Ishikawa (cell line): ENCODE measurements at regions not wholly inside any gene's neighbourhood (a gene's known extent, or its start where the extent isn't known, plus 50 kb on each side); places are given as distances from the start of the nearest gene placed in this dataset.

Experiments
- CEBPB ChIP-seq: IDR thresholded peaks from 2 replicates; pipeline ENCODE4 v1.6.1; 2012
- CREB1 ChIP-seq: IDR thresholded peaks from 2 replicates; pipeline ENCODE4 v1.6.1; 2012; ENCODE audit warnings: low read depth
- EGR1 ChIP-seq: IDR thresholded peaks from 2 replicates; pipeline ENCODE4 v1.6.1; 2012
- EP300 ChIP-seq: IDR thresholded peaks from 2 replicates; pipeline ENCODE4 v1.6.1; 2012; ENCODE audit warnings: borderline replicate concordance
- FOXM1 ChIP-seq: IDR thresholded peaks from 2 replicates; pipeline ENCODE4 v1.6.1; 2012; ENCODE audit warnings: low read depth, borderline replicate concordance
- NFIC ChIP-seq: IDR thresholded peaks from 2 replicates; pipeline ENCODE4 v1.6.1; 2012
- RAD21 ChIP-seq: IDR thresholded peaks from 2 replicates; pipeline ENCODE4 v1.6.1; 2012; ENCODE audit warnings: low read depth
- TAF1 ChIP-seq: IDR thresholded peaks from 2 replicates; pipeline ENCODE4 v1.6.1; 2012; ENCODE audit warnings: low read depth, mild to moderate bottlenecking
- TCF12 ChIP-seq: IDR thresholded peaks from 2 replicates; pipeline ENCODE4 v1.6.1; 2012; ENCODE audit warnings: low read depth
- TEAD4 ChIP-seq: IDR thresholded peaks from 2 replicates; pipeline ENCODE4 v1.6.1; 2012
- YY1 ChIP-seq: IDR thresholded peaks from 2 replicates; pipeline ENCODE4 v1.6.1; 2012; ENCODE audit warnings: low read depth
- ZBTB7A ChIP-seq: IDR thresholded peaks from 2 replicates; pipeline ENCODE4 v1.6.1; 2012; ENCODE audit warnings: low read depth
- TF ChIP-seq, protein P1 (sequence below): IDR thresholded peaks from 2 replicates; pipeline ENCODE4 v1.6.1; 2012
- TF ChIP-seq, protein P2 (sequence below): IDR thresholded peaks from 2 replicates; pipeline ENCODE4 v1.6.1; 2012; ENCODE audit warnings: low read depth, mild to moderate bottlenecking
- TF ChIP-seq, protein P3 (sequence below): IDR thresholded peaks from 2 replicates; pipeline ENCODE4 v1.6.1; 2012

GRCh38 chr12:114275932-114276785 lies 129.8 kb downstream of the TBX5 start:
- TF ChIP-seq TCF12 (no peak), ZBTB7A (no peak), EGR1 (no peak)

- TF ChIP-seq, protein P1, sequence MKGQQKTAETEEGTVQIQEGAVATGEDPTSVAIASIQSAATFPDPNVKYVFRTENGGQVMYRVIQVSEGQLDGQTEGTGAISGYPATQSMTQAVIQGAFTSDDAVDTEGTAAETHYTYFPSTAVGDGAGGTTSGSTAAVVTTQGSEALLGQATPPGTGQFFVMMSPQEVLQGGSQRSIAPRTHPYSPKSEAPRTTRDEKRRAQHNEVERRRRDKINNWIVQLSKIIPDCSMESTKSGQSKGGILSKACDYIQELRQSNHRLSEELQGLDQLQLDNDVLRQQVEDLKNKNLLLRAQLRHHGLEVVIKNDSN = no peak
- TF ChIP-seq, protein P2, sequence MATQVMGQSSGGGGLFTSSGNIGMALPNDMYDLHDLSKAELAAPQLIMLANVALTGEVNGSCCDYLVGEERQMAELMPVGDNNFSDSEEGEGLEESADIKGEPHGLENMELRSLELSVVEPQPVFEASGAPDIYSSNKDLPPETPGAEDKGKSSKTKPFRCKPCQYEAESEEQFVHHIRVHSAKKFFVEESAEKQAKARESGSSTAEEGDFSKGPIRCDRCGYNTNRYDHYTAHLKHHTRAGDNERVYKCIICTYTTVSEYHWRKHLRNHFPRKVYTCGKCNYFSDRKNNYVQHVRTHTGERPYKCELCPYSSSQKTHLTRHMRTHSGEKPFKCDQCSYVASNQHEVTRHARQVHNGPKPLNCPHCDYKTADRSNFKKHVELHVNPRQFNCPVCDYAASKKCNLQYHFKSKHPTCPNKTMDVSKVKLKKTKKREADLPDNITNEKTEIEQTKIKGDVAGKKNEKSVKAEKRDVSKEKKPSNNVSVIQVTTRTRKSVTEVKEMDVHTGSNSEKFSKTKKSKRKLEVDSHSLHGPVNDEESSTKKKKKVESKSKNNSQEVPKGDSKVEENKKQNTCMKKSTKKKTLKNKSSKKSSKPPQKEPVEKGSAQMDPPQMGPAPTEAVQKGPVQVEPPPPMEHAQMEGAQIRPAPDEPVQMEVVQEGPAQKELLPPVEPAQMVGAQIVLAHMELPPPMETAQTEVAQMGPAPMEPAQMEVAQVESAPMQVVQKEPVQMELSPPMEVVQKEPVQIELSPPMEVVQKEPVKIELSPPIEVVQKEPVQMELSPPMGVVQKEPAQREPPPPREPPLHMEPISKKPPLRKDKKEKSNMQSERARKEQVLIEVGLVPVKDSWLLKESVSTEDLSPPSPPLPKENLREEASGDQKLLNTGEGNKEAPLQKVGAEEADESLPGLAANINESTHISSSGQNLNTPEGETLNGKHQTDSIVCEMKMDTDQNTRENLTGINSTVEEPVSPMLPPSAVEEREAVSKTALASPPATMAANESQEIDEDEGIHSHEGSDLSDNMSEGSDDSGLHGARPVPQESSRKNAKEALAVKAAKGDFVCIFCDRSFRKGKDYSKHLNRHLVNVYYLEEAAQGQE = no peak
- TF ChIP-seq EGR1 (no peak), TEAD4 (no peak), NFIC (no peak), RAD21 (no peak), FOXM1 (no peak), EP300 (no peak), YY1 (no peak), ZBTB7A (no peak), TAF1 (no peak), TCF12 (no peak), CREB1 (no peak), CEBPB (no peak)
- TF ChIP-seq, protein P3, sequence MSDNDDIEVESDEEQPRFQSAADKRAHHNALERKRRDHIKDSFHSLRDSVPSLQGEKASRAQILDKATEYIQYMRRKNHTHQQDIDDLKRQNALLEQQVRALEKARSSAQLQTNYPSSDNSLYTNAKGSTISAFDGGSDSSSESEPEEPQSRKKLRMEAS = no peak
These were observed 130.9 kb downstream of the TBX5 start for GRCh38 chr12:114275086-114275485.

- no peak for TF ChIP-seq ZBTB7A
- no peak for TF ChIP-seq NFIC
- TF ChIP-seq YY1 = no peak
- no peak for TF ChIP-seq EGR1
- no peak for TF ChIP-seq TAF1
- no peak for TF ChIP-seq TEAD4
These were observed 131.8 kb downstream of the TBX5 start for GRCh38 chr12:114274131-114274530.

DNA sequence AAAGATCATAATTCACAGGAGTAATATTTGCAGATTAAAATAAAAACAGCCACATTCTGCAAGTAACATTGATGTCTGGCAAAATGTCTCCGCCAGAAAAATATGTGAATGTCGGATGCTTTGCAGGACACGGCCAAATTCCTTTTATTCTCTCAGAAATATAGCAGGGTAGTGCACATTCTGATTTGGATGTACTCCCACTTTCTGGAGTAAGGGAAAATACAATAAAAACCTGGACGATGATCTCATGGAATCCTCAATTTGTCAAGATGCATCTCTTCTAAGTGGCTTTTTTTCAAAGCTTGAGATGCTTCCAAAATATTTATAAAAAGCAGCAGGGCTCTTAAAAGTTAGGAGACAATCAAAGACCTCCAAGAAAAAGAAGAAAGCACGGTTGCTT lies 133.3 kb downstream of the TBX5 start:
- TF ChIP-seq EGR1 (no peak), FOXM1 (no peak), NFIC (no peak), EP300 (no peak), CEBPB (no peak), YY1 (no peak), CREB1 (no peak), TCF12 (no peak), RAD21 (no peak)
- TF ChIP-seq, protein P1 = no peak
- TF ChIP-seq, protein P3 = no peak

GRCh38 chr12:114272071-114272470 lies 133.9 kb downstream of the TBX5 start:
- no peak for TF ChIP-seq TCF12
- no peak for TF ChIP-seq CEBPB
- no peak for TF ChIP-seq TEAD4
- TF ChIP-seq, protein P3 = no peak
- no peak for TF ChIP-seq YY1

DNA sequence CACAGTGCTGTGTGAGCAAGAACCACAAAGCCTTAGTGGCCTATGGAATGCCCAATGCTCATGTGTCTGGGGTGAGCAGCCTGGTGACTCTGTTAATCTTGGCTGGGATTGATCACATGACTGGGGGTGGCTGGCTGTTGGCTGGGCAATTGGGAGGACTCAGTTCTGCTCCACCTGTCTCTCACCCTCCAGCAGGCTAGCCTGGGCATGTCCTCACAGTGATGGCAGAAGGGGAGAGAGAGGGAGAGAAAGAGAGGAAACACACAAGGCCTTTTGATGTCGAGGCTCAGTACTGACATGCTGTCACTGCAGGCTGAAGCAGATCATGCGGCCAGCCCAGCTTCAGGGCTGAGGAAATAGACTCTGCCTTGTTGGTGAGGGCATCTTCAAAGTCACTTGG lies 136.8 kb downstream of the TBX5 start:
- TF ChIP-seq TAF1 (no peak), CEBPB (no peak), TCF12 (no peak), CREB1 (no peak), RAD21 (no peak), FOXM1 (no peak), ZBTB7A (no peak), YY1 (no peak), EP300 (no peak), NFIC (no peak), EGR1 (no peak), TEAD4 (no peak)
- TF ChIP-seq, protein P3 = no peak
- TF ChIP-seq, protein P2 = no peak
- TF ChIP-seq, protein P1 = no peak
